COLO829 (cell line): ENCODE measurements at regions not wholly inside any gene's neighbourhood (a gene's known extent, or its start where the extent isn't known, plus 50 kb on each side); places are given as distances from the start of the nearest gene placed in this dataset.
A peak's percentile ranks its signal among the peaks of the same experiment; 100 is the strongest.

ENCODE experiments used
- DNase-seq: peaks from one replicate; pipeline ENCODE4 v3.0.0; 2012; ENCODE audit warnings: low spot score

DNA sequence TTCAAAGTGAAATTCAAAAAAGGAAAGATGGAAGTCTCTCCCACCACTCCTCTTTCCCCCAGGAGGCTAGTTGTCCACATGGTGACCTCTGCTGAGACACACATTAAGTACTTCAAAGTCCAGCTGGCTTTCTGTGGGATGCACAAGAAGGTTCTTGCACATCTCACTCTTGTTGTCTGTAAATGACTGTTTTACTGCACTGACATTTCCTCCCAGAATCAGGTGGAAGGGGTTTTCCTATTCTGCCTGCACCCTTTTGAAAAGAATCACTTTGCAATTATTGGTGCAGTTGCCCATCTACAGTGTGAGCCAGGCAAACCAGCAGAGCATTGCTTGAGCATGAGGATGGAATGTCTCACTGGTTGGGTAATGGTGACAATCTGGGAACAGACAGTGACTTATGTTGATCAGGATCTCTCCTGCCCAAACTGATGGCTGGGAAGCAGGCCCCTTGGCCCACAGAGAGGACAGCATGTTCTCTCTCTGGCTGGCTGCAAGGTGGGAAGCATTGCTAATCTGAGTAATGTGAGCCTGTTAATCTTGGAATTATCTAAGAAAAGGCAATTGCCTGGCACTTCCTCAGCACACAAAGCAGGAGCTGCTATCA, 347.7 kb upstream of the SATB1 start:
- DNase-seq, result no peak

DNA sequence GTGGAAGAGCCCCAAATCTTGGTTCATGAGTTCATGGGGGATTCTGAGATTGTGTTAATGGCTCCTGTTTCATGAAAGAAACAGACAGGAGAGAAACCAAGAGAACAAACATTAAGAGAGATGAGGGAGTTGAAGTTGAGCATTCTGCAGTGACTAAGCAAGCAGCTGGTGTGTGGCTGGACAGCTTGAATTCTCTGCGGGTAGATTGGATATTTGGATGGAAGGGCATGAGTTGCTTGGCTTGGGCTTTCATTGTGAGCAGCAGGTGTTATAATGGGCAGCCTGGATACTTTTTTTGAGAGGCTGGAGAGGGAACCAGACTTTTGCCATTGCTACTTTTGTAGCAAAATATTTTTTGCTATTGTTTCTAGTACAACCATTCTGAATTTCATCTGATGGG, 346.8 kb upstream of the SATB1 start:
- no peak for DNase-seq

DNA sequence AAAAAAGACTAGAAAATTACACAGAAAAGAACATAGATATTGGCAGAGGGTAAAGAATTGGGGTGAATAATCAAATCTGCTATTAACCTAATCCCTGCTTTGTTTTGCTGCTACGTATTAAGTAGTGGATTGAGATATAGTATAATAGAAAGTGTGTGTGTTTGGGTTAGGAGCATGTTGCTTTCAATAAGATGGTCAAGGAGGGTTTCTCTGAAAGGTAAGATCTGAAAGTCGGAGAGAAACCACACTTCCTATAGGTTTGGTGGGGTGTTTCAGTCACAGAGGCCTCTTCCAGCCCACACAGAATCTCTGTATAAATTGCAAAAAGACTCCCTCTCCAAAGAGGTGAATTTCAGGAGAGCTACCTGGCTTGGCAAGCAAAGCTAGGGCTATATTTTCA, 345.7 kb upstream of the SATB1 start:
- DNase-seq, result no peak

DNA sequence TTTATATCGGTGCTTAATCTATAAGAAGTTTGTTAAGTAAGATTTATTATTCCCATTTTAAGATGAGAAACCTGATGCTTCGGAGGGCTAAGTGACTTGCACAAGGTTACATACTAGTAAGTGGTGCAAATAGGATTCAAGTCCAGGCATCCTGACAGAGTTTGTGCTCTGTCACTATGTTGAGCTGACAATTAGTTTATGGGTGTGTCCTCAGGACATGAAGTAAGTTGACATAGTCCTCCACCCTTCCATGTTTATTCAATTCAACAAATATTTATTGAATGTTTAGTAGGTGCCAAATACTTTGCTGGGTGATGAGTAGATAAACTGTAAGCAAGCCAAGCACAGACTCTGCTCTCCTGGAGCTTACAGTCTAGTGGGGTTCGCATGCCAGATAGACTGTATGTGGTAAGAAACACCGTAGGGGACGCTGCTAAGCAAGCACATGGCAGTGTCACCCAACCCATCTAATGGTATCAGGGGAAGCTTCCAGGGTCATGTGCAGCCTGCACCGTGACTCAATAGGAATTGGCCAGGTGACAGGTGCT, 342.7 kb upstream of the SATB1 start:
- no peak for DNase-seq

DNA sequence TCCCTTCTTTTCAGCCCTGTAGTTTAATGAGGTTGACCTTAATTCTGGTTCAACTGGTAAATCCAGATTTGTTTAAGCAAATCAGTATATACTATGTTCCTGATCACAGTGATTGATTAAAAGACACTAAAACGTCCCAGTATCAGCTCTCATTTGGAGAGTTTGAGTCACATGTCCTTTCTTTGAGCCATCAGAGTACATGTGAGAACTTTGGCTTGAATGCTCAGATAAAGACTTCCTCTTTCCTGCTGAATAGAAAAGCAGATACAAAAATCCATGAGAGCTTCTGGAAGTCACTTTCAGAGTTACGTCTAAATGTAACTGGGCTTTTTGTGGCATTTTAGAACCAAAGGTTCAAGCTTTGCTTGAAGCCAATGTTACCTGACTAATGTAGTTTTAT, 341.8 kb upstream of the SATB1 start:
- DNase-seq, result no peak

DNA sequence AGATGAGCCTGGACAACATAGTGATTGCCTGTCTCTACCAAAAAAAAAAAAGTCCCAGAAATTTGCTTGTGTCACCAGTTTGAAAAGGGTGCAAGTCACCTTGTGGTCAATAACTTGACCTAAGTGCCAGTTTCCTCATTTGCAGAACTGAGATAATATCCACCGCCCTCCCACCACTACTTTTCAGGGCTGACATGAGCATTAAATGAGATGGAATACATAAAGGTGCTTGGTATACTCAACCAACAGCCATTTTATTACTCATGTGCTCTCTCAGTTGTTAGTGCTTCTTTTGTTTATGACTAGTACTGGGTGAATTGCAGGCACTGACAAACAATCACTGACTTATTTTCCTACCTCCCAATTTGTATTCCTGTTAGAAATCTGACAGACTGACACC, 340.5 kb upstream of the SATB1 start:
- no peak for DNase-seq

DNA sequence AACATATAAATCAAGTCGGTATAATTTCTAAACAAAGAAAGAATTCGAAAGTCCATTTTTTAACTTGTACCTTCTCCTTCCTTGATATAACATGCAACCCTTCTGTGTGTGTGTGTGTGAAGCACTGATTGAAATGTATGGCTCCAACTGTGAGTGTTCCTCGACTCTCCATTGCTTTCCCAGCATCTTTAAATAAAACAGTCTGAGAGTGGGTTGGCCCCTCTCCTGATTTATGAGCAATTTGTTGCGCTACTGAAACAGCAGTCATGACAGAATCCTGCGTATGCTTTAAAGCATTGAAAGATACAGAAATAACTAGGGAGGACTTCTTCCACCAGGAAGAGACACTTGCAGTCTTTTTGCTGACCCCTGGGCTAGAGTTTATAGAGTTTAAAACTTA, 340.0 kb upstream of the SATB1 start:
- no peak for DNase-seq

DNA sequence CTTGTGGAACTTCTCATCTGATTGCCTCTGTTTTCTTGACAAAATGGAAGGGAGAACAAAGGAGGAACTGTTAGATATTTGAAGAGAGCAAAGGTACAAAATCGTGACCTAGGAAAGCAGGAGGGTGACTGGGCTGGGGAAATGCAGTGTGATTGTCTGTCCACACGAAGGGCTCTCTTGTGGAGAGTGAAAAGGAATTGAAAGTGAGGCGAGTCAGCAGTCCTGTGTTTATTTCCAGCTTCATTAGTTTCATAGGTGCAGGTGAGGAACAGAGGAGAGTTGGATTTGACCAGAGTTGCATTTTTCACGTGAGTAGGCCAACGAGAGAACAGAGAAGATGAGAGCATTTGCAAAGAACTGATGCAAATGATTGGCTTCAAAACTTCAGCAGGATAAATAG, 336.4 kb upstream of the SATB1 start:
- DNase-seq, result no peak

DNA sequence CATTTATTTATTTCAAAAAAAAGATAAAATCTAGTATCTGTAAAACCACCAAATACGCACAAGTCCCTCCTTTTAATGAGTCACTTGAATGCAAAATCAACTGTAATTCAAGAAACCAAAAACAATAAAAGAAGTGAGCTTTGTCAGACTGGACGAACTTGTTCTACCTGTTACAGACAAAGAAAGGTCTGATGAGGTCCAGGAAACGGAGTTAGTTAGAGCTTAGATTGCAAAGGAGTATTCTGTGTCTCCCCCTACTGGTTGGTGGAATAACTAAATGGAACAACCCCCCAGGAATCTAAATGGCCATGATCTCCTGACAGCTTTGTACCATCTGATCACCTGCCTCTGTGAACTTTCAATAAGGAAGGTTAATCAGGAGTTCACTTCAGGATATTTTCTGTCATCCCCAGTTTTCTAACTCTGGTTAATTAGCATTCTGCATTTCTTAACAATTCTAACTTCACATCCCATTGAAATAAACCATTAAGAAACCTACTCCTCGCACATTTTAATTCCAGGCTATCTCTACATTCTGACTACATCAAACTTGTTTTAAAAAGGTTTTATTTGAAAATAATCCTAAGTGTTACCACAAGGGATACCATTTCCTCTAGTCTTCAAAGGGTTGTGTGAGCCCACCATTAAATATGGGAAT, 333.0 kb upstream of the SATB1 start:
- peak; percentile 31 for DNase-seq

DNA sequence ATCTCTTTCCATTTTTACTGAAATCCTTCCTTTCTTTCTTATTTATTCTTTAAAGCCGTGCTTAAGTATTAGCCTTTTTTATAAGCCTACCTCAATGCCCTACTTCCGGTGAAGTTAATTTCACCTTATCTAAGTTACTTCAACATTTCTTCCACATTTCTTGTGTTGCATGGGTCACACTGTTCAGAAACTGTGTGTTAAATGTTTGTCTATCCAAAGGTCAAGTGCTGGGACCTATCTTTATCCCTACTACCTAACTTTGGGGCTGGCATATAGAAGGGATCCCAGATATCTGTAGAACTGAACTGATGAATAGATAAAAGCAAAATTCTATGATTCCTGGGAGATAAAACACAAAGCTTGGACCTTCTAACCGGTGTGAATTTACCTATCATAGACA, 332.3 kb upstream of the SATB1 start:
- no peak for DNase-seq

DNA sequence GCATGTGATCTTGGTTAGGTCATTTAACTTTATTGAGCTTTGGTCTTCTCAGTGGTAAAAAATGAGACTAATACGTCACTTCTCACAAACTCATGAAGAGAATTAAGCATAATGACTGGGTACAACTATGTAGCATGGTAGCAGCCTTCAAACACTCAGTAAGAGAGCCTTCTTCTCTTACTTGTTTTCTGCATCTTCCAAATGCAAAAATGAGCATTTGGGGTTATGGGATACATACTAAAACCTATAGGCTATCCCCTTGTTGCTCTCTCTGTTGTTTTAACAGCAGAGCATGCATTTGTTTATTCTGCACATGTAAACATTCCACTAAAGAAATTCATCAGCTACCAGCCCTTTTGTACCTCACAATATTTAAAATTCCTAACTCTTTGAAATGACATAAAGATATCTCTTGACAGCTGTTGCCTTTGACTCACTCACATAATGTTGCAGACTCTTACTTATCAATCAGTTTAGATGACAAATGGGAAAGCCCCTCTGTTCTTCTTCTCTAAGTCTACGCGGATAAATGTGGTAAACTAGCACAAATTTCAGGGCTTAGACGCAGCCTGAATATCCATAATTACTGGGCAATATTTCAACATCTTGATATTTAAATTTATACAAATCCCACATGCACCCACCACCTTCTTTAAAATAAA, 327.3 kb upstream of the SATB1 start:
- DNase-seq, result no peak

DNA sequence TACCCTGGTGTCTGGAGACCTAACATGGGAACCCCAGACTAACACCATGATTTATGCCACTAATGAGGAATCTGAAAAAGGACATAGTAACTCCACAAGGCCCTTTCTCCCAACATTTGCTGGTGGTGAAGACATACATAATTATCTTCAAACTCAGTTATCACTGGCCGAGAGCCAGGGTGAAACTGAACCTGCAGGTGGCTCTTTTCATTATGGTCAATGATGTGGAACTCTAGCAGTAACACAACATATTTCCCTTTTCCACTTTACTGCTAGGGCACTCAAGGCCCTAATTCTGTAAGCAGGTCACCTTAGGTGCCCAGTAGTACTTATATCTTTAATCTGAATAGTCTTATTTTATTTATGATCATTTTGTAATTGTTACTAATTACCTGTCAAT, 326.4 kb upstream of the SATB1 start:
- DNase-seq, result no peak

DNA sequence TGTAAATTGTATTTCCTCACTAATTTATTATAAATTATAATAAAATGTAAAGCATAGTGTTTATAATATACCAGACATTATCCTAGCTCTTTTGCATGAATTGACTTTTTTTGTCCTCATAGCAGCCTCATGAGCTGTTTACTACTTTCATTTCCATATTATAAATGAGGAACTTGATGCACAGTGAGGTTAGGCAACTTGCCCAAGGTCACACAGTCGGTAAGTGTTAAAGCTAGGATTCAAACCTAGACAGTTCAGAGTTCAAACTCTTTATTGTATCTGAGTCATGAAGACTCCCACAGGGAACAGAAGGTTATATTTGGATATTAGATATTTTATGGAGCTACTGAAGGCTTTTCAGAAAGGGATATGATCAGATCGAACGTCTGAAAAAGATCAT, 322.2 kb upstream of the SATB1 start:
- no peak for DNase-seq

DNA sequence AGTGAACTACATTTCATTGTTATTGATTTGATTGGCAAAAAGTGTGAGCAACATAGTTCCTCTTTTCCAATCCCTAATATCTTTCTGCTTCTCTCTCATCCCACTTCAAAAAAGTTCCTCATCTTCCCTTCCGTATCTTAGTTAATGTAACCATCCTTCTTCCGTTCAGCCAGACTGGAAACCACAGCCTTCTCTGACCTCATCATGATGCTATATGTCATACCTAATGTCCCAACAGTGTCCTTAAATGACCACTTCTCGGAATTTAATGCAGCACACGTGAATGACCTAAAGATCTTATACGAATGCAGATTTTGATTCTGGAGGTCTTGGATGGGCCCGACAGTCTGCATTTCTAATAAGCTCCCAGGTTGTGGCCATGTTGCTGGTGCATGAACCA, 320.3 kb upstream of the SATB1 start:
- no peak for DNase-seq

DNA sequence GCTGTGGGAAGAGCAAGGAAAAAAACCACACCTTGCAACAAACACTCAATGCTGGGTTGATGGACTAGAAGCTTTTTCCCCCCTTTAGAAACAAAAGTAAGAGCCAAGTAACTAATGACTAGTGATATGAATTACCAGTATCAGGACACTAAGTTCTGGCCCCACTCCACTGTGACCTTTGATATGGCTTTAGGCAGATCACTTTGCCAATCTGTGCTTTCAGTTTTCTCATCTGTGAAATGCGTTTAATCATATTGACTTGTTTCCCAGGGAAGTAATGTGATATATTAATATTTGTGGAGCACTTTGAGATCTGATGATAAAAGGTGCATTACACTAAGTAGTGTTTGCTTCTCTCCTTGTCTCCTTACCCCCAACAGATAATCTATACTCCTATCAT, 319.3 kb upstream of the SATB1 start:
- DNase-seq, result no peak

DNA sequence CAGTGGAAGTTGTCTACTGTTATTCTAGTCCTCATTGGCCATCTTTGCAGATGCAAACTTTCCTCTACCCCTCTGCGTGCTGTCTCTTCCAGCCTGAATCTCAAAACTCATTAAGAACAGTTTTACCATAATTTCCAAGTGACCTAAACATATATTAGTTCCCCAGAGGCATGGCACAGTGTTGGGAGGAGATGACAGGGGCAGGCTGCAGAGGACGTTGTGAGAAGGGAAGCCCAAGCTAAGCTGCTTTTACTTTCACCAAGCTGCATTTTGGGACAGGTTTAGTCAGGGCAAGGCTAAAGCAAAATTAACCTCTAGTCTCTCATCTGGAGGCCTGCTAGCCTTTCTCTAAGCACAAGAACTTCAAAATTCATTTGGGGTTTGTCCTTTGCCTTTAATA, 318.6 kb upstream of the SATB1 start:
- DNase-seq, result no peak

DNA sequence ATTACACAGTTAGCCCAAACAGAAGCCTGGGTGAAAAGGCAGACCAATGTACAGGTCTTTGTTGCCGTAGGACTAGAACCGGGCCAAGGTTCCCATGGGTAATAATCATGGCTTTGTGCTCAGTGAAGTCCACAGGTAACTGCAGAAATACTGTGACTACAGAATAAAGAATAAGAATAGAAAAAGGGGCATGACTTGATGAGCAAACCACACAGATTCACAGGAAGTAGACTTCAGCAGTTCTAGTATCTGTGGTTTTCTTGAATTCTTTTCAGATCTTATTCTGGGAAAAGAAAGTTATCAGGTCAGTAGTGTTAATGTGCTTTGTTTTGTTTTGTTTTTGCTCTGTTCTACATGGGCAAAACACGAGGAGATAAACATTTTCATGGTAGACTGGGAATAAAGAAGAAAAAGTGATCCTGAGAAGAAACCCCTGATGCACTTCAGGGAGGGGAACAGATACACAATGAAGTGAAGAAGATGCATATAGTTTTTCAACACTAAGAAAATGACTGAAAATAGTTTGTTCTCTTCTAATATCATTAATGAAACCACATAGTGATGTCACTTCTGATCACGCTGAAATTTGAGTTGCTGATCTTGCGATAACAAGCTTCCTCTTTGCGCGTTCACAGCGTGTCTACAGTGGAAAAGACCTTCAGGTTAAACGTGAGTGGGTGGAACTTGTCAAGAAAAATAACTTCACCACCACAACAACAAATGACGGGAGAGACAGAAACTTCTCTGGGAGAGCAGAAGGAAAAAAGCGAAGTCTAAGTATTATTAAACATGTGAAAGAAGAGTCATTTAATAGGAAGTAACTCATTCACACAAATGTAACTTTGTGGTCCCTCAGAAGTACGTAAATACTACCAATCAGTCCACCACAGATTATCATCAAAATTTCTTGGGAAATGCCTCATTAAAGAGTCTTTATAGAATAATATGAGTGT, 315.8 kb upstream of the SATB1 start:
- DNase-seq, result no peak

DNA sequence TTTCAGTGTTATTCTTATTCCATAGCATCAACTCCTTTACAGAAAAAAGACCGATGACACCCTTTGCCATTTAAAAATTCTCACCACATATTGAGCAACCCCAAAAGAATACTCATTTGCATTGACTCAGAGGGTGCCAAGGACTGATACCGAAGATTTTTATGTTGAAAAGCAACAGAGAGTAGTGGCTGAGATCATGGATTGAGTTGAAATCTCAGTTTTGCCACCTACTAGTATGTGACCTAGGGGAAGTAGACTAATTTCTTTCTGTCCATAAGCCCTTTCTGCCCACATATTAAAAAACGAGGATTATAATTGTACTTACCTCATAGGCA, 313.9 kb upstream of the SATB1 start:
- no peak for DNase-seq

DNA sequence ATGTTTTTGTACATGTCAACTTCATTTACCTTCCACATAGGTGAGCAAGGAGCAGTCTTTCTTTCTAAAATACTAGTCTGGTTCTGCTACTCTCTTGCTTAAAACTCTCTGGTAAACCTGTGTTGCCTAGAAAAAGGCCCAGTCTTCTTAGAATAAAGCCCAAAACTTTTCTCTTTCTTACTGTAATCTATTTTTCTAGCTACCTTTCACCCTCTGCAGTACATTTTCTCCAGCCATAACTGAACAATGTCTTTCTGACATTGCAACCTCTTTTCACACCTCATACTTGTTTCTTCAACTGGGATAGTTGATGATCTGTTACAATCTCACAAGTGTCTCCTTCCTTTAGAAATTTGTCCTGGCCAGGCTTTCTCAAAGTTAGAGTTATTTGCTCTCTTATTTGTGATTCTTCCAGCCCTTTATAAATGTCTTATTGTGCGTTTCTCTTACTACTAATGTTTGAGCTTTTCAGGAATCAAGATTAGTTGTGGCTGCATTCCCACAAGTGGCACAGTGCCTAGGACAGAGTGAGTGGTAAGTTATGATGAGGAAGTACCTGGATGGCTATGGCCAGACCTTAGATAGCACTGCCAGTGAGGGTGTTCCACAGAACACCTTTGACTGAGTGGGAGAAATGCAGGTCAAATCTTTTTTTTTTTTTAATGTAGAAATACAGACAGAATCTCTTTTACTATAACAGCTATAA, 313.4 kb upstream of the SATB1 start:
- no peak for DNase-seq

DNA sequence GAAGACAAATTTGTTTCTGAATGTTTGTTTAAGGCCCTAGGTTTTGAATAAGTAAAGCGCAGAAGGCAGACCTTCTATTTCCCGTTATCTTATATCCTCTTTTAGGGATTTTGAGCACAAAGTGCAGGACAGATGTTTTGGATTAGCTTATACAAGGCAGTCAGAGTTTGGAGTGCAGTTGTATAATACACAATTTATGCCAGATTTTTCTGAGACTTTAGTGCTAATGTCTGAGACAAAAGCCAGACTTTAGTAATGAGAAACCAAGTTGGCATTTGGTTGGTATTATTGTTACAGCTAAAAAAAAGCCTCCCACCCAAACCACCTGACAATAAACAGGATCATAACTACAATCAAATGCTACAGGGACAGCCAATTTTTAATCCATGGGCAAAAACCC, 309.9 kb upstream of the SATB1 start:
- DNase-seq, result no peak

DNA sequence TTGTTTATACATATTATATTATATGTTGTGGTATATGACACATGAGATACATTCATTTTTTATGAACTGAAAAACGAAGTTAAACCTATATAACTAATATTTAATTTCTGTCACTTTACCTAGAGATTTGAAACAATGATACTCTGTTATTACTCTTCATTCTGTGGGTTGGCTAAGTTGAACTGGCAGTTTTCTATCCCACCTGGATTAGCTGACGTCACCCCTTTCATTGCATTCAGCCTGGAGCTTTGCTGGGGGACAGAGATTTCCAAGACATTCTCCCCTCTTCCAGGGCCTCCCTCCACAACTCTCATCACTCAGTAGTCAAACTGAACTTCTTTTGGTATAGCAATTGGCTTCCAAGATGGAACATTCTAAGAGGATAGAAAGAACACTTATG, 309.2 kb upstream of the SATB1 start:
- DNase-seq, result no peak

DNA sequence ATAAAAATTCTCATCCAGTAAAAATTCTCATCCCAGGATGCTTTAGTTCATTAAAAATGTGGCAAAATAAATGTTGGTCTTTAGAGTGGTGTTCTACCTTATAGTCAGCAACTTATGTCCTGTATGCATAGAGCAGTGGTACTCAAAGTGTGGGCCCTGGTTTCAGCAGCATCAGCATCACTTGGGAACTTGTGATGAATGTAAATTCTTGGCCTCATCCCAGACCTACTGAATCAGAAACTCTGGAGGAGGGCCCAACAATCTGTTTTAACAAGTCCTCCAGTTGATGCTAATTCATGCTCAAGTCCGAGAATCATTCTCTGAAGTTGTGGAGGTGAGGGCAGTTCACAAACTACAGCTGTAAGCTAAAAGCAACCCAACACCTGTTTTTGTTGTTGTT, 307.3 kb upstream of the SATB1 start:
- no peak for DNase-seq
